ENCODE measurements at regions not wholly inside any gene's neighbourhood (a gene's known extent, or its start where the extent isn't known, plus 50 kb on each side); places are given as distances from the start of the nearest gene placed in this dataset.

GRCh38 chr4:166341992-166342391, 469.0 kb downstream of the TLL1 start:
- no peak overlapping the region for H3K4me3 ChIP-seq (ENCODE audit: low read length, poor library complexity, severe bottlenecking)
- H3K4me2 ChIP-seq (ENCODE audit: low read depth, low read length, poor library complexity, severe bottlenecking) = no peak overlapping the region
- no peaks in the 10 kb centered on the region for H3K27me3 ChIP-seq (ENCODE audit: insufficient read depth, low read length, poor library complexity, severe bottlenecking)
- H3K4me1 ChIP-seq (ENCODE audit: insufficient read depth, low read length, poor library complexity, severe bottlenecking) = peaks cover 18% of the 10 kb centered on the region
- H2AFZ ChIP-seq (ENCODE audit: low read length) = no peak overlapping the region
- H3K9me3 ChIP-seq (ENCODE audit: insufficient read depth, low read depth, low read length) = no peaks in the 10 kb centered on the region
- no peaks in the 10 kb centered on the region for H3K9me2 ChIP-seq (replicated peaks; ENCODE audit: low read depth, low read length)
- no peaks in the 10 kb centered on the region for H3K36me3 ChIP-seq (ENCODE audit: insufficient read depth, low read length)
- TF ChIP-seq EZH2phosphoT487 (IDR thresholded peaks at IDR 0.05; ENCODE audit: borderline replicate concordance) = no peak
- no peak for TF ChIP-seq CTCF (conservative IDR thresholded peaks at IDR 0.05; ENCODE audit: low read length)
- no peaks in the 10 kb centered on the region for H4K20me1 ChIP-seq (ENCODE audit: insufficient read depth, low read length, poor library complexity, severe bottlenecking)
- no peaks in the 10 kb centered on the region for H3K79me2 ChIP-seq (ENCODE audit: insufficient read depth, low read length)
- H3F3A ChIP-seq (ENCODE audit: low read depth) = no peaks in the 10 kb centered on the region; the same call in 1 of the 2 replicates
- no peak overlapping the region for H3K9ac ChIP-seq (ENCODE audit: low read depth, low read length, poor library complexity, severe bottlenecking)

- Histone ChIP-seq H3K36me3 (ENCODE audit: insufficient read depth, low read length) (no peaks in the 10 kb centered on the region), H3F3A (ENCODE audit: low read depth) (no peaks in the 10 kb centered on the region), H3K9ac (ENCODE audit: low read depth, low read length, poor library complexity, severe bottlenecking) (no peak overlapping the region), H3K4me2 (ENCODE audit: low read depth, low read length, poor library complexity, severe bottlenecking) (no peak overlapping the region), H3K4me1 (ENCODE audit: insufficient read depth, low read length, poor library complexity, severe bottlenecking) (no peaks in the 10 kb centered on the region), H3K4me3 (ENCODE audit: low read length, poor library complexity, severe bottlenecking) (no peak overlapping the region), H4K20me1 (ENCODE audit: insufficient read depth, low read length, poor library complexity, severe bottlenecking) (no peaks in the 10 kb centered on the region), H3K9me2 (replicated peaks; ENCODE audit: low read depth, low read length) (no peaks in the 10 kb centered on the region), H3K9me3 (ENCODE audit: insufficient read depth, low read depth, low read length) (no peaks in the 10 kb centered on the region), H3K79me2 (ENCODE audit: insufficient read depth, low read length) (no peaks in the 10 kb centered on the region), H3K27me3 (ENCODE audit: insufficient read depth, low read length, poor library complexity, severe bottlenecking) (no peaks in the 10 kb centered on the region), H2AFZ (ENCODE audit: low read length) (no peak overlapping the region)
- TF ChIP-seq CTCF (conservative IDR thresholded peaks at IDR 0.05; ENCODE audit: low read length) (no peak), EZH2phosphoT487 (IDR thresholded peaks at IDR 0.05; ENCODE audit: borderline replicate concordance) (no peak)
These were observed 490.2 kb downstream of the TLL1 start for GRCh38 chr4:166363198-166363597.

- Histone ChIP-seq H3K79me2 (ENCODE audit: insufficient read depth, low read length) (no peaks in the 10 kb centered on the region), H3K4me3 (ENCODE audit: low read length, poor library complexity, severe bottlenecking) (no peak overlapping the region), H3F3A (ENCODE audit: low read depth) (no peaks in the 10 kb centered on the region), H3K9me3 (ENCODE audit: insufficient read depth, low read depth, low read length) (no peaks in the 10 kb centered on the region), H3K9me2 (replicated peaks; ENCODE audit: low read depth, low read length) (no peaks in the 10 kb centered on the region), H3K4me1 (ENCODE audit: insufficient read depth, low read length, poor library complexity, severe bottlenecking) (no peaks in the 10 kb centered on the region), H3K4me2 (ENCODE audit: low read depth, low read length, poor library complexity, severe bottlenecking) (no peak overlapping the region), H2AFZ (ENCODE audit: low read length) (no peak overlapping the region), H3K9ac (ENCODE audit: low read depth, low read length, poor library complexity, severe bottlenecking) (no peak overlapping the region), H4K20me1 (ENCODE audit: insufficient read depth, low read length, poor library complexity, severe bottlenecking) (no peaks in the 10 kb centered on the region), H3K27me3 (ENCODE audit: insufficient read depth, low read length, poor library complexity, severe bottlenecking) (no peaks in the 10 kb centered on the region), H3K36me3 (ENCODE audit: insufficient read depth, low read length) (no peaks in the 10 kb centered on the region)
- TF ChIP-seq CTCF (conservative IDR thresholded peaks at IDR 0.05; ENCODE audit: low read length) = no peak
- no peak for TF ChIP-seq EZH2phosphoT487 (IDR thresholded peaks at IDR 0.05; ENCODE audit: borderline replicate concordance)
These were observed 493.0 kb downstream of the TLL1 start for GRCh38 chr4:166366012-166366411.
